GM20000 (cell line): ENCODE measurements at regions not wholly inside any gene's neighbourhood (a gene's known extent, or its start where the extent isn't known, plus 50 kb on each side); places are given as distances from the start of the nearest gene placed in this dataset.

Source experiments
- DNase-seq: peaks from one replicate; pipeline ENCODE4 v3.0.0; 2012; ENCODE audit warnings: low spot score
- TF ChIP-seq, protein P1 (sequence below): IDR thresholded peaks from 2 replicates; pipeline ENCODE4 v1.5.1; 2012; ENCODE audit warnings: mild to moderate bottlenecking, control low read depth; ENCODE audit errors: extremely low read depth, missing control alignments

- no peak for DNase-seq
- TF ChIP-seq, protein P1, sequence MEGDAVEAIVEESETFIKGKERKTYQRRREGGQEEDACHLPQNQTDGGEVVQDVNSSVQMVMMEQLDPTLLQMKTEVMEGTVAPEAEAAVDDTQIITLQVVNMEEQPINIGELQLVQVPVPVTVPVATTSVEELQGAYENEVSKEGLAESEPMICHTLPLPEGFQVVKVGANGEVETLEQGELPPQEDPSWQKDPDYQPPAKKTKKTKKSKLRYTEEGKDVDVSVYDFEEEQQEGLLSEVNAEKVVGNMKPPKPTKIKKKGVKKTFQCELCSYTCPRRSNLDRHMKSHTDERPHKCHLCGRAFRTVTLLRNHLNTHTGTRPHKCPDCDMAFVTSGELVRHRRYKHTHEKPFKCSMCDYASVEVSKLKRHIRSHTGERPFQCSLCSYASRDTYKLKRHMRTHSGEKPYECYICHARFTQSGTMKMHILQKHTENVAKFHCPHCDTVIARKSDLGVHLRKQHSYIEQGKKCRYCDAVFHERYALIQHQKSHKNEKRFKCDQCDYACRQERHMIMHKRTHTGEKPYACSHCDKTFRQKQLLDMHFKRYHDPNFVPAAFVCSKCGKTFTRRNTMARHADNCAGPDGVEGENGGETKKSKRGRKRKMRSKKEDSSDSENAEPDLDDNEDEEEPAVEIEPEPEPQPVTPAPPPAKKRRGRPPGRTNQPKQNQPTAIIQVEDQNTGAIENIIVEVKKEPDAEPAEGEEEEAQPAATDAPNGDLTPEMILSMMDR: no peak
These were observed 171.2 kb downstream of the ZNF365 start for GRCh38 chr10:62545160-62546066.

GRCh38 chr10:62548686-62549085, 174.5 kb downstream of the ZNF365 start:
- DNase-seq: no peak
- TF ChIP-seq, protein P1: no peak

DNA sequence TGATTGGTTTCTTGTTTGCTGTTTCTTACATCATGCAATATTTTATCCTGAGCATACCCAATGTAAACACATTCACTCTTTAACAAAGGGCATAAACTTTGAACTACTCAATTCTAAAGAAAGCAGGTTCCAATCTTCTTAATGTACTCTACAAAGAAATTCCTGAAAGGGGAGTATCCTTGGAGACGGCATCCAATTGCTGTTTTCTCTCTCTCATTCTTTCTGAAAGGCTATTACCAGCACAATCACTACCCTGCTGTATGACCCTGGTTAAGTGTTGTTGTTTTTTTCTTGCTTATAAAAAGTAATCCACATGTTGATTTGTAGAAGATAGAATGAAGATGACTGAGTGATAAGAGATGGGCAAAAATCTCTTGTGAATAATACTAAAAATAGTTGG, 176.0 kb downstream of the ZNF365 start:
- TF ChIP-seq, protein P1: no peak
- no peak for DNase-seq

- DNase-seq: peak; percentile 49
These were observed 180.5 kb downstream of the ZNF365 start for GRCh38 chr10:62554632-62555199.

GRCh38 chr10:62559481-62560200, 185.5 kb downstream of the ZNF365 start:
- TF ChIP-seq, protein P1: no peak
- DNase-seq: no peak

More at GRCh38 chr10:62554632-62555199, 180.5 kb downstream of the ZNF365 start:
- TF ChIP-seq, protein P1: peak; percentile 37

- TF ChIP-seq, protein P1: no peak
- no peak for DNase-seq
These were observed 186.1 kb downstream of the ZNF365 start for GRCh38 chr10:62560201-62560819.
